GM10248 (cell line): ENCODE measurements at regions not wholly inside any gene's neighbourhood (a gene's known extent, or its start where the extent isn't known, plus 50 kb on each side); places are given as distances from the start of the nearest gene placed in this dataset.

Experiments used
- CTCF ChIA-PET: fragments of 300-600 bp; sonication (Branson Sonifier 250); formaldehyde crosslinking; extraction: SDS; loops from one replicate; lab custom pipeline; 2021; ENCODE audit warnings: antibody characterized with exemption; lab: Yijun Ruan, JAX
- POLR2A ChIA-PET: fragments of 350-650 bp; sonication (Branson Sonifier 250); formaldehyde crosslinking; extraction: SDS; loops from one replicate; lab custom pipeline; 2020; ENCODE audit warnings: antibody characterized with exemption; lab: Yijun Ruan, JAX
- DNase-seq: peaks from one replicate; pipeline ENCODE4 v3.0.0; 2012; ENCODE audit errors: extremely low spot score
- TF ChIP-seq, protein P1 (sequence below): IDR thresholded peaks from 2 replicates; pipeline ENCODE4 v1.5.1; 2012; ENCODE audit warnings: mild to moderate bottlenecking, low read depth; ENCODE audit errors: extremely low read depth, missing control alignments, control extremely low read depth

DNA sequence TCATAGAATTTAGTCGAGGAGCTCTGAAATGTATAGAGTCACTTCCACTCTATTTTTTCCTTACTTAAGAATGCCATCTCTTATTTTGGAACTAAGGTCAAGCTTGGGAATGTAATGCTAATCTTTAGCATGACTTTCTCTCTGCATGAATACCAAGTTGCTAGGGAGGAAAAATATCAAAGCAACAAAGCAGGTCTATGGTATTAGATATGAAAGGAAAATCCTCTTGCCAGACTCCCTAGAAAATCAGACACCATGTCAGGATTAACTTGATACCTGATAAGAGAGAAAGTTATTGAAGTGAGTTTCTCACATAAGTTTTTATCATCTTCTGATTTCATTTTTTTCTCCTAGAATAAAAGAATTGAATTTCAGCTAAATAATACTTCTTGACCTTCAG lies 341.7 kb upstream of the ZNF804A start:
- ChIA-PET CTCF (no interaction called here), POLR2A (no interaction called here)
- TF ChIP-seq, protein P1, sequence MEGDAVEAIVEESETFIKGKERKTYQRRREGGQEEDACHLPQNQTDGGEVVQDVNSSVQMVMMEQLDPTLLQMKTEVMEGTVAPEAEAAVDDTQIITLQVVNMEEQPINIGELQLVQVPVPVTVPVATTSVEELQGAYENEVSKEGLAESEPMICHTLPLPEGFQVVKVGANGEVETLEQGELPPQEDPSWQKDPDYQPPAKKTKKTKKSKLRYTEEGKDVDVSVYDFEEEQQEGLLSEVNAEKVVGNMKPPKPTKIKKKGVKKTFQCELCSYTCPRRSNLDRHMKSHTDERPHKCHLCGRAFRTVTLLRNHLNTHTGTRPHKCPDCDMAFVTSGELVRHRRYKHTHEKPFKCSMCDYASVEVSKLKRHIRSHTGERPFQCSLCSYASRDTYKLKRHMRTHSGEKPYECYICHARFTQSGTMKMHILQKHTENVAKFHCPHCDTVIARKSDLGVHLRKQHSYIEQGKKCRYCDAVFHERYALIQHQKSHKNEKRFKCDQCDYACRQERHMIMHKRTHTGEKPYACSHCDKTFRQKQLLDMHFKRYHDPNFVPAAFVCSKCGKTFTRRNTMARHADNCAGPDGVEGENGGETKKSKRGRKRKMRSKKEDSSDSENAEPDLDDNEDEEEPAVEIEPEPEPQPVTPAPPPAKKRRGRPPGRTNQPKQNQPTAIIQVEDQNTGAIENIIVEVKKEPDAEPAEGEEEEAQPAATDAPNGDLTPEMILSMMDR = no peak

DNA sequence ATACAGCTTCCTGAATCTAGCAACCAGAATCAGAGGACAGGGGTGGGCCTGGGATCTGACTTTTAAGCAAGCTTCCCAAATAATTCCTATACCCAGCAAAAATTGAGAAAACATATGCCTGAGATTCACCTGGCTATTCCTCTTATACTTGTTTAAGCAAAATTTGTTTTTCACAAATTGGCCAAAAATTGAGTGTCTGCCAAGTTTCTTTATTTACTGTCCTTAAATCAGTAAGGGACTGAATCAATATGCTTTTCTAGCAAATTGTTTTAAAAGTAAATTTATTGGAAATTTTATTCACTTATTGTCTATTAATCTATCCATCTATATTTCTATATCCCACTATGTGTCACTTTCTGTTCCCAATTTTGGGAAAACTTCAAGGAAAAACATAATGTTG lies 337.0 kb upstream of the ZNF804A start:
- CTCF ChIA-PET = no interaction called here
- POLR2A ChIA-PET = no interaction called here
- TF ChIP-seq, protein P1 = no peak
- DNase-seq = no peak

More for the DNA sequence above, 341.7 kb upstream of the ZNF804A start:
- no peak for DNase-seq

DNA sequence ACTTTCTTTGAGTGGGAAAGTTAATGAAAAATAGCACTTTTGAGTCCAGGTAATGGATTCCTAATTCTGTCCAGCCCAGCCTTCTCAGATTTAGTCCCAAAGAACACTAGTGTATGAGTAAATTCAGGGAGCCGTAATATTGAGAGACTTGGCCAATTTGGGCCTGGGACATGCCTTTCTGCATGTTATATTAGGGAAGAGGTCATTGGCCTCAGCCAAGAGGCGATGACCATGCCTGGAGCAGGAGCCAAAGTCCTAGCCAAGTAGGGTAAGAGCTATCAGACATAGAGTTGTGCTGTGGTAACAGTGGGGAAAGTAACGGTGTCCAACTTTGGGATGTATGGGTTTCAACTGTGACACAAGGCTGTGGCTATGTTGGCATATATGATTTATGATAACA lies 336.5 kb upstream of the ZNF804A start:
- ChIA-PET POLR2A (no interaction called here), CTCF (no interaction called here)
- TF ChIP-seq, protein P1 = no peak
- no peak for DNase-seq

DNA sequence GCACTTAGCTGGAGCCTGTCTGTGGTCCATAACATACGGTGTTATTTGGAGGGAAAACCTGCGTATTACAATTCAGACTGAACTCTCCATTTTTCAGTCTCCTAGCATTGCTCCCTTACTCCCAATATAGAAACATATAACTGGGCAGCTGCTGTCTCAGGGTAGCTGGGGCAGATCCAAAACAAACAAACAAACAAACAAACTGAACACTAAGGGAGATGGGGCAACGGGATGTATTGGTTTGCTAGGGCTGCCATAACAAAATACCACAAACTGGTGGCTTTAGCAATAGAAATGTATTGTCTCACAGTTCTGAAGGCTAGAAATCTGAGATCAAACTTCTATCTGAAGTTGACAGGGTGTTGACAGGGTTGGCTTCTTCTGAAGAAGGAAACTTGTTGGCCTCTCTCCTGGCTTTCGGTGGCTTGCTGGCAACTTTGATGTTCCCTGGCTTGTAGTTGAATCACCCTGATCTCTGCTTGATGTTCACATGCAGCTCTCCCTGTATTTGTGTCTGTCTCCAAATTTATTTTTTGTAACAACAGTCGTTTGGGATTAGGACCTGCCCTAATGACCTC lies 329.3 kb upstream of the ZNF804A start:
- TF ChIP-seq, protein P1 = no peak
- ChIA-PET CTCF (no interaction called here), POLR2A (no interaction called here)
- no peak for DNase-seq

DNA sequence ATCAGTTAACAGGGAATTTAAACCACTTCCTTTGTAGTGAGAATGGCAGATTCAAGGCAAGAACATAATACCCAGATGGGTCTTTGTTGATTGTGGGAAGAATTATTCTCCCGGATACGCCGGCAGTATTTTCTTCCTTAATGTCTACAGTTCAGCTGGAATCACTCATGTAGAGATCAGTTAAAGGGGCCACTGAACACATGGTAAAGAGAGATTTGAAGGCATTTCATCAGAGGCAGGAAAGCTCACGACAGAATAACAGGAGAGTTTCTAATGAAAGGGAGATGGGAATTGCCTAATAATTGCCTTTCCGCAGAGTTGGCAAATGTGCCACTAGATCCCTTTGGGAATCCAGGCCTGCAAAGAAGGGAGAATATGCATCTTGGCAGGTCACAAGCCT lies 327.7 kb upstream of the ZNF804A start:
- TF ChIP-seq, protein P1 = no peak
- POLR2A ChIA-PET = no interaction called here

DNA sequence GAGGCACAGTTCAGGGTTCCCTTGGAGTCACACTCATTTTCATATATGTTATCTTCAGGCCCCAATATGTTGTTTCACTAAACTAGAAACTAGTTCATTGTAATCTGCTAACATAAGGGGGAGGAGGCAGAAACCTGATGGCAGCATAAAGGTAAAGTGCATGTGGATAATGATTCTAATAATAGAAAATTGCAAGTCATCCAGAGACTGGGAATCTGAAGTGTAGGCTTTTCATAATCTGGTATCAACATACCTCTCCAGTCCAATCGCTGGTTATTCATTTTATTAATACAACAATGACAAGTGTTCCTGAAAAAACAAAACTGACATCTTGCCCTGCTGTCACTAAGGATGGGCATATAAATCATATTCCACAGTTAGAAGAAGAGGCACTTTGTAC lies 326.3 kb upstream of the ZNF804A start:
- TF ChIP-seq, protein P1 = no peak
- no peak for DNase-seq
- POLR2A ChIA-PET = no interaction called here
- CTCF ChIA-PET = no interaction called here

More for the DNA sequence above, 327.7 kb upstream of the ZNF804A start:
- CTCF ChIA-PET = no interaction called here
- DNase-seq = no peak
